CD4-positive, alpha-beta T cell treated with Interleukin-10 for 1 hour (primary cell): ENCODE measurements at regions not wholly inside any gene's neighbourhood (a gene's known extent, or its start where the extent isn't known, plus 50 kb on each side); places are given as distances from the start of the nearest gene placed in this dataset.
"Not testable (repeated sequence)": the region's sequence is repeated elsewhere in the genome, so short reads cannot be mapped to it uniquely, and the experiment has no call there.

Experiments
- DNase-seq: peaks from one replicate; pipeline ENCODE4 v3.0.0-alpha.2; 2020

GRCh38 chr1:144516172-144516571 is 54.7 kb upstream of the NBPF15 start:
- DNase-seq = not testable (repeated sequence)

GRCh38 chr1:144516906-144517305 is 55.4 kb upstream of the NBPF15 start:
- not testable (repeated sequence) for DNase-seq

- DNase-seq = not testable (repeated sequence)
These were observed 57.0 kb upstream of the NBPF15 start for GRCh38 chr1:144518439-144518838.

- DNase-seq = not testable (repeated sequence)
These were observed 58.2 kb upstream of the NBPF15 start for GRCh38 chr1:144519528-144520189.

DNA sequence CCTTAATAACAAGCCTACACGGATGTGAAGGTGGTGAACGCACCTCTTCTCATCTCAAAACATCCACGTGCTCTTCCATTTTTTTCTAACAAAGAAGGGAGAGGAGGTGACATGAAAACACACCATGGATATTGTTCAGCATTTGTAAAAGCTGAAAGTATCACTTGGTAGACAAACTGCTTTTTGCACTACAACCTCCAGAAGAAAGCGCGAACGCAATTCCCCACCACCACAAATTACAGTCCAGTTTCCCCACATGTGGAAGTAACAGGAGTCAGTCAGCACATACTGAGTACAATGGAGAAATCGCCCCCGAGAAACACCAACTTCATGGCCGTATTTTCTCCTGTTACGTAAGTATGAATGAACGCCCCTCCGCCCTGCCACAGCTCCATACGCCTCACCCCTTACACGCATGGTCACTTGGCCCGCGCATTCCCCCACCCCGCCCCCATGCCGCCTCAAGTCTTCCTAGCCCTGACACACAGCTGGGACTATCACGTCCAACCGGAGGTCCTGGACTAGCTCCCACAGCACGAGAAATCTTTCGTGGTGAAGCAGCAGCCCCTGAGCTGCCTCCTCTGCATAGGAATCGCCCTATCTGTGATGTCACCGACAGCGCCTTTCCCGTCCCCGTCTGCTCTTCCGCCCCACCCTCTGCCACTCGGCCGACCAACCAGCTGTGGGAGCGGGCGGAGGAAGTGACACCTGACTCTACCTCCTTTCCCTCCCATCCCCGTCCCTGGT is 62.4 kb upstream of the NBPF15 start:
- DNase-seq = peak; percentile 75

DNA sequence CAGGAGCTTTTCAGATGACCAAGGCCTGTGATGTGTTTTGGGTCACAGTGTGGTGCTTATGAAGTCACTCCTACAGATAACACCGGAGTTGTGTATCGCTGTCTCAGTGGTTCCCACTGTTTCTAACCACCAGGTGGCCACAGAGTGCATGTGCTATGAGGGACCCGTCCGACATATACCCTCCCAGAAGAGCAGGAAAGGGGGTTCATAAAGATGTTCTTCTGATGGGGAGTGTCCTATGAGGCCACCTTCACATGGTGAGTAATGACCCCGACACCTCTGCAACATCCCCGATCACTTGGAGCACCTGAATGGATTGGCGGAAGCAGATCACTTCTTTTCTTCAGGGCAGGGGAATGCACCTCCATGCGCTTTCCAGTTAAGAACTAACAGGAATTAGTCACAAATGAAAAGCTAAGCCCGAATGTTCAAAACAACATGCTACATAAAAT is 60.5 kb upstream of the PPIAL4F start:
- DNase-seq = peak; percentile 55

- DNase-seq = not testable (repeated sequence)
These were observed 59.2 kb upstream of the PPIAL4F start for GRCh38 chr1:144533480-144533879.

DNA sequence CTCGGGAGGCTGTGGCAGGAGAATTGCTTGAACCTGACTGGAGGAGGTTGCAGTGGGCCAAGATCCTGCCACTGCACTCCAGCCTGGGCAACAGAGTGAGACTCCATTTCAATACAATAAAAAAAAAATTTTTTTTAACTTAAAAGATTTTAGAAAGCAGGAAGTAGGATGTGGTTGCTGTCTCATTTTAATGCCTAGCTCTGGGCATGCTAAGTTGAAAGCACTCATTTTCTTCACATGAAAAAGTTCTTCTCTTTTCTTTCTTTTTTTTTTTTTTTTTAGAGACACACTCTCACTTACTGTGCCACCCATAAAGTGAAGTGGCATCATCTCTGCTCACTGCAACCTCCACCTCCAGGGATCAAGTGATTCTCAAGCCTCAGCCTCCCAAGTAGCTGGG is 58.4 kb upstream of the PPIAL4F start:
- peak; percentile 29 for DNase-seq

- not testable (repeated sequence) for DNase-seq
These were observed 56.0 kb upstream of the PPIAL4F start for GRCh38 chr1:144536677-144537076.

DNA sequence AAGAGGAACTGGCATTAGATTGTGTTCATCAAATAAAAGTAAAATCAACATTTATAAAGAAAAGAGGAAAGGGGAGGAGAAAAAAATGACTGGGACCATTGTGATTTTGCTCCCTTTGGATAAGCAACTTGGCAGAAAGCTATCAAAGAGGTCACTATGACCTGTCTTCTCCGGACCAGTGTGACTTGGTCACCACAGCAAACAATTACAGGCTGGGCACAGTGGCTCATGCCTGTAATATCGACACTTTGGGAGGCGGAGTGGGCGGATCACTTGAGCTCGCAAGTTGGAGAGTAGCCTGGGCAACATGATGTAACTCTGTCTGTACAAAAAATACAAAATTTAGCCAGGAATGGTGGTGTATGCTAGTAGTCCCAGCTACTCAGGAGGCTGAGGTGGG is 55.5 kb upstream of the PPIAL4F start:
- DNase-seq = not testable (repeated sequence)

DNA sequence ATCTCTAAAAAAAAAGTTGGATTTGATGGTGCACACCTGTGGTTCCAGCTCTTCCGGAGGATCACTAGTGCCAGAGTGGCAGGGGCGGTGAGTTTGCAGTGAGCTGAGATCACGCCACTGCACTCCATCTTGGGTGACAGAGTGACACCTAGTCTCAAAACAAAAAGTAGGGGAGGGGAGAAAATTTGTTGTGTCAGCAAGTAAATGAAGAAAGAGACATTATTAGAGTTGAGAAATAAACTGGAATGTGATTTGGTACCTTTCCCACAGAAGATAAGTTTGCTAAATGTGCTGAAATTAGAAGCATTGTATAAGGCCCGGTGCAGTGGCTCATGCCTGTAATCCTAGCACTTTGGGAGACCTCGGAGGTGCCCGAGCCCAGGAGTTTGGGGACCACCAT is 54.0 kb upstream of the PPIAL4F start:
- DNase-seq = not testable (repeated sequence)

GRCh38 chr1:144539191-144539960 is 53.3 kb upstream of the PPIAL4F start:
- DNase-seq = not testable (repeated sequence)
